Calu3 (cell line): ENCODE measurements at regions not wholly inside any gene's neighbourhood (a gene's known extent, or its start where the extent isn't known, plus 50 kb on each side); places are given as distances from the start of the nearest gene placed in this dataset.
"Not testable (repeated sequence)": the region's sequence is repeated elsewhere in the genome, so short reads cannot be mapped to it uniquely, and the experiment has no call there.

Experiments used
- BruUV-seq: library from RNA; stranded (reverse); fragments of 400-500 nt; replicated peaks from 2 replicates; lab custom pipeline; 2021; lab: Mats Ljungman, UMichigan
- CTCF ChIA-PET: fragments of 300-600 bp; sonication (Branson Sonifier 250); formaldehyde crosslinking; loops from one replicate; lab custom pipeline; 2022; ENCODE audit warnings: antibody characterized with exemption; lab: Charles Lee
- DNase-seq: peaks from one replicate; pipeline ENCODE4 v3.0.0; 2022
- H3K27ac Mint-ChIP-seq: one replicate; pipeline ENCODE4 v1.8.0; 2022; ENCODE audit warnings: mixed read lengths; ENCODE audit not compliant: unreplicated experiment
- H3K27me3 Mint-ChIP-seq: one replicate; pipeline ENCODE4 v1.8.0; 2022; ENCODE audit warnings: mixed read lengths; ENCODE audit not compliant: unreplicated experiment
- H3K36me3 Mint-ChIP-seq: one replicate; pipeline ENCODE4 v1.8.0; 2022; ENCODE audit warnings: mild to moderate bottlenecking, moderate library complexity, mixed read lengths; ENCODE audit not compliant: insufficient read depth, unreplicated experiment
- H3K4me1 Mint-ChIP-seq: one replicate; pipeline ENCODE4 v1.8.0; 2022; ENCODE audit warnings: mild to moderate bottlenecking, low read depth, mixed read lengths; ENCODE audit not compliant: unreplicated experiment
- H3K4me3 Mint-ChIP-seq: one replicate; pipeline ENCODE4 v1.8.0; 2022; ENCODE audit warnings: mild to moderate bottlenecking, low read depth, moderate library complexity, mixed read lengths; ENCODE audit not compliant: unreplicated experiment
- H3K9me3 Mint-ChIP-seq: one replicate; pipeline ENCODE4 v1.8.0; 2022; ENCODE audit warnings: low read depth, mixed read lengths; ENCODE audit not compliant: unreplicated experiment
- CTCF ChIP-seq: fragments of 200-600 bp; IDR thresholded peaks from one replicate; pipeline ENCODE4 v1.8.0; 2022; ENCODE audit warnings: antibody characterized with exemption; ENCODE audit not compliant: unreplicated experiment
- intact Hi-C: fragments of 100-400 bp; cut with micrococcal nuclease; formaldehyde crosslinking; loops from one replicate; pipeline ENCODE4 v1.10.0; 2022; ENCODE audit not compliant: unreplicated experiment

GRCh38 chr13:63843766-63844699, 2428.4 kb upstream of the PCDH20 start:
- no peak for TF ChIP-seq CTCF
- DNase-seq = no peak
- Mint-ChIP-seq H3K4me1 (no peaks in the 10 kb centered on the region), H3K27me3 (no peaks in the 10 kb centered on the region), H3K27ac (no peak overlapping the region), H3K36me3 (no peaks in the 10 kb centered on the region), H3K4me3 (no peak overlapping the region), H3K9me3 (peaks cover 3% of the 10 kb centered on the region)
- BruUV-seq = no TSS peak
- intact Hi-C loops = no loop called here
- CTCF ChIA-PET = no interaction called here

GRCh38 chr13:63842102-63842501, 2426.5 kb upstream of the PCDH20 start:
- Mint-ChIP-seq H3K9me3 (peaks cover 3% of the 10 kb centered on the region), H3K27me3 (no peaks in the 10 kb centered on the region), H3K4me3 (no peak overlapping the region), H3K4me1 (no peaks in the 10 kb centered on the region), H3K36me3 (no peaks in the 10 kb centered on the region), H3K27ac (no peak overlapping the region)
- no peak for DNase-seq
- no TSS peak for BruUV-seq
- CTCF ChIA-PET = no interaction called here
- intact Hi-C loops = no loop called here
- no peak for TF ChIP-seq CTCF

- no peaks in the 10 kb centered on the region for H3K27me3 Mint-ChIP-seq
- no TSS peak for BruUV-seq
- H3K9me3 Mint-ChIP-seq = no peaks in the 10 kb centered on the region
- H3K36me3 Mint-ChIP-seq = no peaks in the 10 kb centered on the region
- no peak for DNase-seq
- no peaks in the 10 kb centered on the region for H3K4me1 Mint-ChIP-seq
- TF ChIP-seq CTCF = no peak
- H3K27ac Mint-ChIP-seq = no peak overlapping the region
- CTCF ChIA-PET = no interaction called here
- intact Hi-C loops = no loop called here
- H3K4me3 Mint-ChIP-seq = no peak overlapping the region
Observed at GRCh38 chr13:63840551-63841421, 2425.1 kb upstream of the PCDH20 start.

- TF ChIP-seq CTCF = no peak
- CTCF ChIA-PET = no interaction called here
- Mint-ChIP-seq H3K4me3 (no peak overlapping the region), H3K27ac (no peak overlapping the region), H3K27me3 (no peaks in the 10 kb centered on the region), H3K36me3 (no peaks in the 10 kb centered on the region), H3K4me1 (no peaks in the 10 kb centered on the region), H3K9me3 (no peaks in the 10 kb centered on the region)
- no TSS peak for BruUV-seq
- DNase-seq = no peak
- intact Hi-C loops = no loop called here
Observed at GRCh38 chr13:63838366-63839110, 2422.9 kb upstream of the PCDH20 start.

- CTCF ChIA-PET, H3K9me3 Mint-ChIP-seq, intact Hi-C loops, H3K27ac Mint-ChIP-seq, H3K36me3 Mint-ChIP-seq, BruUV-seq, H3K4me3 Mint-ChIP-seq, DNase-seq, H3K4me1 Mint-ChIP-seq, H3K27me3 Mint-ChIP-seq: not testable (repeated sequence)
Observed at GRCh38 chr13:63837701-63838100, 2422.1 kb upstream of the PCDH20 start.

GRCh38 chr13:63829609-63830008, 2414.0 kb upstream of the PCDH20 start:
- CTCF ChIA-PET, H3K4me3 Mint-ChIP-seq, H3K9me3 Mint-ChIP-seq, H3K4me1 Mint-ChIP-seq, H3K27me3 Mint-ChIP-seq, BruUV-seq, DNase-seq, H3K27ac Mint-ChIP-seq, intact Hi-C loops, H3K36me3 Mint-ChIP-seq: not testable (repeated sequence)
